ENCODE measurements at regions not wholly inside any gene's neighbourhood (a gene's known extent, or its start where the extent isn't known, plus 50 kb on each side); places are given as distances from the start of the nearest gene placed in this dataset.

DNA sequence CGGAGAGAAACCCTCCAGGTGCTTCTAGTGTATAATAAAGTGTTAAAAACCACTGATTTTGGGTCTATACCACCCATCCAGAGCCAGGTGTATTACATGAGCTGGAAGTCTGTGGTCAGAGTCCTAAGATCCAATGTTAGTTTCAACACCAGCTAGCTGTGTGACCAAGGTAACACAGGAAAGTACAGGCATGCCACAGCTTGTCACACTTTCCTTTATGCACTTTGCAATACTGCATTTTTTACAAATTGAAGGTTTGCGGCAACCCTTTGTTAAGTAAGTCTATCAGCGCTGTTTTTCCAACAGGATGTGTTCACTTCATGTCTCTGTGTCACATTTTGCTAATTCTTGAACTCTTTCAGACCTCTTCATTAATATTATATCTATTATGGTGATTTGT lies 201.3 kb upstream of the PRICKLE2 start:
- Histone ChIP-seq H3K36me3 (no peaks in the 10 kb centered on the region), H3K27ac (no peak overlapping the region), H3K4me3 (no peak overlapping the region), H3K4me1 (no peaks in the 10 kb centered on the region), H3K9ac (ENCODE audit: low read depth in 2 of 2, low read length in 2 of 2) (no peak overlapping the region), H3K27me3 (no peaks in the 10 kb centered on the region), H3K9me3 (no peaks in the 10 kb centered on the region)
- TF ChIP-seq, protein P1, sequence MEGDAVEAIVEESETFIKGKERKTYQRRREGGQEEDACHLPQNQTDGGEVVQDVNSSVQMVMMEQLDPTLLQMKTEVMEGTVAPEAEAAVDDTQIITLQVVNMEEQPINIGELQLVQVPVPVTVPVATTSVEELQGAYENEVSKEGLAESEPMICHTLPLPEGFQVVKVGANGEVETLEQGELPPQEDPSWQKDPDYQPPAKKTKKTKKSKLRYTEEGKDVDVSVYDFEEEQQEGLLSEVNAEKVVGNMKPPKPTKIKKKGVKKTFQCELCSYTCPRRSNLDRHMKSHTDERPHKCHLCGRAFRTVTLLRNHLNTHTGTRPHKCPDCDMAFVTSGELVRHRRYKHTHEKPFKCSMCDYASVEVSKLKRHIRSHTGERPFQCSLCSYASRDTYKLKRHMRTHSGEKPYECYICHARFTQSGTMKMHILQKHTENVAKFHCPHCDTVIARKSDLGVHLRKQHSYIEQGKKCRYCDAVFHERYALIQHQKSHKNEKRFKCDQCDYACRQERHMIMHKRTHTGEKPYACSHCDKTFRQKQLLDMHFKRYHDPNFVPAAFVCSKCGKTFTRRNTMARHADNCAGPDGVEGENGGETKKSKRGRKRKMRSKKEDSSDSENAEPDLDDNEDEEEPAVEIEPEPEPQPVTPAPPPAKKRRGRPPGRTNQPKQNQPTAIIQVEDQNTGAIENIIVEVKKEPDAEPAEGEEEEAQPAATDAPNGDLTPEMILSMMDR (IDR thresholded peaks at IDR 0.05) = no peak
- DNase-seq = no peak
- intact Hi-C loops (cut with DNase I) = no loop called here

DNA sequence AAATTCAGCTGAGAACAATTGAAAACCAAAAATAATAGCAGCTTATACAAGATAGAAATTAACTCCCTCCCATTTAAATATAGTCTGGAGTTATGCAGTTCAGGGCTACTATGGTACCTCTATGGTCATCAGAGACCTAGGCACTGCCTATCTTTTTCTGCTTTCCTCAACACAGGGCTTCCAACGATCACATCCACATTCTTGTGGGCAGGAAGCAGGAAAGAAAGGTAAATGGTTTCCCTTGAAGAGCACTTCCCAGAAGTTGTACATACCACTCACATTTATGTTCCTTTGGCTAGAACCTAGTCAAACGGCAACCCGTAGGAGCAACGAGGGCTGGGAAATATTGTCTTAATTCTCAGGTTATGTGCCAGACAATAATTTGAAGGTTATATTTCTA lies 197.7 kb upstream of the PRICKLE2 start:
- Histone ChIP-seq H3K4me3 (no peak overlapping the region), H3K36me3 (no peaks in the 10 kb centered on the region), H3K9ac (ENCODE audit: low read depth in 2 of 2, low read length in 2 of 2) (no peak overlapping the region), H3K9me3 (no peaks in the 10 kb centered on the region), H3K27ac (no peak overlapping the region), H3K27me3 (no peaks in the 10 kb centered on the region), H3K4me1 (no peaks in the 10 kb centered on the region)
- TF ChIP-seq, protein P1 (IDR thresholded peaks at IDR 0.05) = no peak
- DNase-seq = no peak
- intact Hi-C loops (cut with DNase I) = no loop called here

DNA sequence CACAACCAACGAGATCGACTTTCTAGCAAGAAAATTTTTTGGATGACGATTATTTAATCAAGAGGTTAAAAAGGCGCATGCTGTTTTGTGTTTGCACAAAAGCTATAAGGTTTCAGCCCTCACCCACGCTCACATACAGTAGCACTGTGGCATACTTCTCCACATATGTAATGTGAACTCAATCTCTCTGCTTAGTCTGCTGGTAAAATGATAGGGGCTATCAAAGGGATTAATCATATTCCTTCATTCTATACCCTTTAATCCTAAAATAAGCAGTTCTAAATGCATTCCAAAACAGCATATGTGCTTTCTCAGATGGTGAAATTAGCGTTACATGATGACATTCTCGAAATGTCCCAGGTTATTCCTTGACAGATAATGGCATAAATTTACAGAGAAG lies 196.9 kb upstream of the PRICKLE2 start:
- TF ChIP-seq, protein P1 (IDR thresholded peaks at IDR 0.05) = no peak
- no peak overlapping the region for H3K4me3 ChIP-seq
- intact Hi-C loops (cut with DNase I) = no loop called here

DNA sequence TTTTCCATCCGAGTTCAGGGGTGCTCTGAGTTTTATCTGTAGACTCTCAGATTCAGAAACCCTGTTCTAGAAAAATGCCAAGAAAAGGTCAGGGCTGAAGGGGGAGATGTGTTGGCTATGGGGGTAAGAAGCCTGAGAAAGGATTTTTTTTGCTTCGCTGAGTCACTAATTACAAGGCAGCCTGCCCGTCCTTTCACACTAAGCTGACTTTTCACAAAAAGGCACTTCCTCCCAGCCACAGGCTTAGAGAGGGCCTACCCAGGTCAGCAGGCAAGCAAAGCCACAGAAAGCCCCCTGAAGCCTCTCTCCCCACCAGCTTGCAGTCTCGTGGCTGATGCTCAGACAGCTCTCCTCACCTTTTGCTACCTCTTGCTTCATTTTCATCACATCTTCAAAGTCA lies 192.6 kb upstream of the PRICKLE2 start:
- no peak overlapping the region for H3K9ac ChIP-seq (ENCODE audit: low read depth in 2 of 2, low read length in 2 of 2)
- TF ChIP-seq, protein P1 (IDR thresholded peaks at IDR 0.05) = no peak
- H3K4me1 ChIP-seq = no peaks in the 10 kb centered on the region
- no peak overlapping the region for H3K27ac ChIP-seq
- H3K9me3 ChIP-seq = no peaks in the 10 kb centered on the region
- intact Hi-C loops (cut with DNase I) = no loop called here
- no peaks in the 10 kb centered on the region for H3K27me3 ChIP-seq
- H3K36me3 ChIP-seq = no peaks in the 10 kb centered on the region
- H3K4me3 ChIP-seq = no peak overlapping the region
- DNase-seq = no peak

More for the DNA sequence above, 196.9 kb upstream of the PRICKLE2 start:
- Histone ChIP-seq H3K27ac (no peak overlapping the region), H3K4me1 (no peaks in the 10 kb centered on the region), H3K27me3 (no peaks in the 10 kb centered on the region), H3K36me3 (no peaks in the 10 kb centered on the region), H3K9me3 (no peaks in the 10 kb centered on the region), H3K9ac (ENCODE audit: low read depth in 2 of 2, low read length in 2 of 2) (no peak overlapping the region)
- no peak for DNase-seq

DNA sequence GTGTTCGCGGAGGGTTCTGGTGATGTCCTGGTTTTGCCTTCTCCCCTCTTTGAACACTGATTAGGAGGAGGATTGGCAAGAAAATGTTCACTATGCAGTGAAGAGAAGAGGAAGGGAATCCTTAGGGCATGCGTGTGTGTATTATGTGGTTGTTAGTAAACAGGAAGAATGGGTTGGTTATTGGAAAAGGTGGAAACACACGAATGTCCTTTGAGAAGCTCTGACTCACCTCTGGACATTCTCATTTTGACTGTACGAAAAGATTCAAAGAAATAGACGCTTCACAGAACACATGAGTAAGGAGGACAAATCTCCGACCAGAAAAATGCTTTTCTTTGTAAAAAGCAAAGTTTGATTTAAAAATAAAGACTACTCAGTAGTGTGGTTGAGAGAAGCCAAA lies 188.8 kb upstream of the PRICKLE2 start:
- no peaks in the 10 kb centered on the region for H3K4me1 ChIP-seq
- H3K9me3 ChIP-seq = no peaks in the 10 kb centered on the region
- H3K27ac ChIP-seq = no peak overlapping the region
- no peak overlapping the region for H3K9ac ChIP-seq (ENCODE audit: low read depth in 2 of 2, low read length in 2 of 2)
- H3K4me3 ChIP-seq = no peak overlapping the region
- TF ChIP-seq, protein P1 (IDR thresholded peaks at IDR 0.05) = no peak
- no peaks in the 10 kb centered on the region for H3K27me3 ChIP-seq
- no peak for DNase-seq
- intact Hi-C loops (cut with DNase I) = no loop called here
- H3K36me3 ChIP-seq = no peaks in the 10 kb centered on the region

DNA sequence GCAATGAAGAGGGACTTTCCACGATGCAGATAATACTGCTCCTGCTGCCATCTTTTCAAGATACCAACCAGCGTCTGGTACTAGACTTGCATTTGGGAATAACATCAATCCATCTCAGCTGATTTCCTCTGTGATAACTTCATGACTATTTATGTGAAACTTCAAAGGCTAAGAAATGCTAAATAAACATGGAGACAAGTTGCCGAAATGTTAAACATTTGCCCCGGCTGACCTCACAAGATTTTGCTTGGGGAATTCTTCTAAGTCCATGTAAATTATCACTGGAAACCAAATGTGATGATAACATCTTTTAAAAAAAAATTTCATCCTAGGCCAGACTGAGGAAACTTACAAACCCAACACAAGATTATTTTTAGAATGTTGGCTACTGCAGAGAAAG lies 185.8 kb upstream of the PRICKLE2 start:
- TF ChIP-seq, protein P1 (IDR thresholded peaks at IDR 0.05) = no peak
- intact Hi-C loops (cut with DNase I) = no loop called here
- Histone ChIP-seq H3K27me3 (no peaks in the 10 kb centered on the region), H3K4me3 (no peak overlapping the region), H3K36me3 (no peaks in the 10 kb centered on the region), H3K4me1 (no peaks in the 10 kb centered on the region), H3K9ac (ENCODE audit: low read depth in 2 of 2, low read length in 2 of 2) (no peak overlapping the region), H3K27ac (no peak overlapping the region), H3K9me3 (no peaks in the 10 kb centered on the region)
- no peak for DNase-seq

Measured in colonic mucosa (tissue), 4 donors.